ENCODE measurements at regions not wholly inside any gene's neighbourhood (a gene's known extent, or its start where the extent isn't known, plus 50 kb on each side); places are given as distances from the start of the nearest gene placed in this dataset.

DNA sequence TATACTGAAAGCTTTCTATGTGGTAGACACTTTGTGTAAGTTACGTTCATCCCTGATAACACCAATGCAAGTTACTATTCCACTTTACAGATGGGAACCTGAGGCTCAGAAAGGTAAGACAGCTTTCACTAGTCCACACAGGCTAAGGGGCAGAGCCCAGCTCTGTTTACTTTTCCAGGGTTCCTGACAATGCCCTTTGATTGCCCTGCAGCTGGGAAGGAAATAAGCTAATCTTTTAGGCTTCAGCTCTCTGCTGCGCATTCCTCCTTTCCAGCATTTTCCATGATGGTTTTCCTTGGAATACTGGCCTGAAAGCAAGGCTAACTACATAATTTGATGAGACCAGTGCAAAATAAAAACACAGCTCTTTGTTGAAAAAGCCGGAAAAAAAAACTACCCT lies 185.7 kb upstream of the BTG1 start:
- peak in 1 of 2 donors; percentile 90 for DNase-seq (ENCODE audit: low read depth in 2 of 2)

DNA sequence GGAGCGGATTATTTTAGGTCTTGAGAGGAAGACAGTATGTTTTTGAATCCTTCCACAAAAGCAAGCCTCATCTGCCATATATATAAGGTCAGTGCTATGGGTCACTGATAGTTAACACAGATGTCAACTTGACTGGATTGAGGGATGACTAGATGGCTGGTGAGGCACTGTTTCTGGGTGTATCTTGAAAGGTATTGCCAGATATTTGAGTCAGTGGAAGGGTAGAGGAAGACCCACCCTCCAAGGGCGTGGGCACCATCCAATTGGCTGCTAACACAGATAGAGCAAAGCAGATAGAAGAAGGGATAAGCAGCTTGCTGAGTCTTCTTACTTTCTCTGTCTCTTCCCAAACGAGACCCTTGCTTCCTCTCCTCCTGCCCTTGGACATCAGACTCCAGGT lies 185.0 kb upstream of the BTG1 start:
- DNase-seq (ENCODE audit: low read depth in 2 of 2), result no peak

DNA sequence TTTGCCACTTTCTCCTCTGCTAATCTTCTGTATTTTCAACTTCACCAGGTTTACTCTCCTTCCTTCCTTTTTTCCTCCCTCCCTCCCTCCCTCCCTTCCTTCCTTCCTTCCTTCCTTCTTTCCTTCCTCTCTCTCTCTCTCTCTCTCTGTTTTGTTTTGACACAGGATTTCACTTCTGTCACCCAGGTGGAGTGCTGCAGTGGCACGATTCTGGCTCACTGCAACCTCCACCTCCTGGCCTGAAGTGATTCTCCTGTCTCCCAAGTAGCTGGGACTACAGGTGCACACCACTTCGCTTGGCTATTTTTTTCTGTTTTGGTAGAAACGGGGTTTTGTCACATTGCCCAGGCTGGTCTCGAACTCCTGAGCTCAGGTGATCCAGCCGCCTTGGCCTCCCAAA lies 181.2 kb upstream of the BTG1 start:
- no peak for DNase-seq (ENCODE audit: low read depth in 2 of 2)

DNA sequence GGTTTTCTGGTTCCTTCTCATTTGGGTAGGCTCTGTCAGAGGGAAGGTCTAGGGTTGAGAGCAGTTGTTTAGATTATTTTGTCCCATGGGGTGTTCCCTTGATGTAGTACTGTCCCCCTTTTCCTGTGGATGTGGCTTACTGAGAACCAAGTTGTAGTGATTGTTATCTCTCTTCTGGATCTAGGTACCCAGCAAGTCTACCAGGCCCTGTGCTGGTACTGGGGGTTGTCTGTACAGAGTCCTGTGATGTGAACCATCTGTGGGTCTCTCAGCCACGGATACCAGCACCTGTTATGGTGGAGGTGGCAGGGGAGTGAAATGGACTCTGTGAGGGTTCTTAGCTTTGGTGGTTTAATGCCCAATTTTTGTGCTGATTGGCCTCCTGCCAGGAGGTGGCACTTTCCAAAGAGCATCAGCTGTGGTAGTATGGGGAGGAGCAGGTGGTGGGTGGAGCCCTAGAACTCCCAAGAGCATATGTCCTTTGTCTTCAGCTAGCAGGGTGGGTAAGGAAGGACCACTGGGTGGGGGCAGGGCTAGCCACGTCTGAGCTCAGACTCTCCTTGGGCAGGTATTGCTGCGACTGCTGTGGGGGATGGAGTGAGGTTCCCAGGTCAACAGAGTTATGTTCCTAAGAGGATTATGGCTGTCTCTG lies 179.3 kb upstream of the BTG1 start:
- DNase-seq (ENCODE audit: low read depth in 2 of 2), result no peak

DNA sequence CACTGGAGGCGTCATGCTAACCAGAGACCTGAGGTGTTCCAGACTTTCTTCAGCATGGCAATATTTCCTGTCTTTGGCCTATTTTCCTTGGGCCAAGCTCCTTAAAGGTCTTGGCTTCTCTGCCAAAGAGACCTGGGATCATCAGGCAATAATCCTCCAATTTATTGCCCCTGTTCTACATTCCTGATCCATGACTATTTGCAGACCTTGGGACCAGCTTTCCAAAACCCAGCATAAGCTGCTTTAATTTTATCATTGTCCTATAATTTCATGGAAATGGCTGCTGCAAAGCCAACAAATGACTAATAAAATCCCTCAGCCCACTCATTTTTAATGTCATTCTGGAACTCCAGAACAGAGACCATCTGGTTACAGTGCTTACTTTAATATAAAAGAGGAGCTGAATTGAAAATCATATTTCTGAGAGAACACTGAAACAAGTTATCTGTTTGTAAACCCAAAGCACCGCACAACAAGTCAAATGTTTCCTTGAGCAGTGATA lies 166.9 kb upstream of the BTG1 start:
- no peak for DNase-seq (ENCODE audit: low read depth in 2 of 2)

DNA sequence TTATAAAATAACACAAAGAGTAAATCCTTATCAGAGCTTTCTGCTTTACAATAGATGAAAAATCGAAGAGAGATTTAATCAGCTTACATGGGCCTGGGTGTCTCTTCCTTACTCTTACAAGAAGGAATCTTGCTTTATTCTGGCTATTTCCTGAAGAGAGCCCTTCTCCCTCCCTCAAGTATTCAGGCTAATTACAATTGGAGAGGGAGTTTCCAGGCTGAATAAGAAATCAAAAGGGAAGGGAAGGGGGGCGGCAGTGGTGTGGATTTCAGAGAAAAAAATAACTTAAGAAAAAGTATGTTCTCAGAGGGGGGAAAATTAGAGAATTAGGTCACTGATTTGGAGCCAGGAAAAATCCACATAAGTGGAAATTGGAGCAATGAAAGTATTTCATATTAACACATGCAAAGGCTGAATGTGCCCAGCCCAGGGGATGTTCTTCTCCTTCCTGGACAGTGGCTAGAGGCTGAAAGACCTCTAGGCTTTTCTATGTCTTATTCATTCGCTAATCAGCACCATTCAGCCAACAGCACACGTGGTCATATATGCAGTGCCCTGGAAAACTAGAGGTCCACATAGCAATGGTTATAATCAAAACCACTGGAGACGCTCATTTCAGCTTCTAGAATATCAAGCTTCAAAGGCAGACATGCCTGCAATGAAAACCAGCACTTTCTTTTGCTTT lies 158.9 kb upstream of the BTG1 start:
- DNase-seq (ENCODE audit: low read depth in 2 of 2), result peak in 1 of 2 donors; percentile 66

DNA sequence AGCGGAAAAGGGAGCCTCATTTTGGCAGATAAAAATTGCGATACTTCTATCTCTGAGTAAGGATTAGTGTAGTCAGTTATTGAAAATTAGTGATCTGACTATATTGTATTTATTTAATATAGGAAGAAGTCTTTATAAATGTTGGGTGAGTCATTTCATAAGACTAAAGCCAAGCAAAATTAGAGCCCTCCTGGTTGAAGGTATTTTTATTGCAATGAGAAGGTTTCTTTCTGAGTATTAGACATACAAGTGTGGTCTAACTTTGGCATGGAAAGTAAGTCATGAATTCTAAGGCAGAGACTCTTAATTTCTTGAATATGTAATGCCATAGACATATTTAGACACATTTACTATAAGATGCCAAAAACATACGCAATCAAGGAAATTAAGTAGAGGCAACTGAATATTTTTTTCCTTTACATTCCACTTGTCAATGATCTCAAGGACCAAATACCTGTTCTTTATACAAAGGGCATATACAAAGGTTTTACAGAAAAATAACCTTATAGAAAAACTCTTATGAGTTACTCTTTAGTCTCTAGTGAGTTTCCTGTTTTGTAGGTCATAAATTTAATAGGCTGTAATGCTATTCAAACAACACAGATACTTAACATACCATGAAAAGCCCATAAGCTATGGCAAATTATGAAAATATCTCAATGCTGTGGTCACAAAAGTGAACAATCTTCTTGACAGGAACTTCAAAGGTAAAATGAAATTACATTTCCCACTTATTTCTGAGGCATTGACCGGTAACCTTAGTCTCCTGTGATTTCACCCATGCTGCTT lies 156.6 kb upstream of the BTG1 start:
- DNase-seq (ENCODE audit: low read depth in 2 of 2), result no peak

DNA sequence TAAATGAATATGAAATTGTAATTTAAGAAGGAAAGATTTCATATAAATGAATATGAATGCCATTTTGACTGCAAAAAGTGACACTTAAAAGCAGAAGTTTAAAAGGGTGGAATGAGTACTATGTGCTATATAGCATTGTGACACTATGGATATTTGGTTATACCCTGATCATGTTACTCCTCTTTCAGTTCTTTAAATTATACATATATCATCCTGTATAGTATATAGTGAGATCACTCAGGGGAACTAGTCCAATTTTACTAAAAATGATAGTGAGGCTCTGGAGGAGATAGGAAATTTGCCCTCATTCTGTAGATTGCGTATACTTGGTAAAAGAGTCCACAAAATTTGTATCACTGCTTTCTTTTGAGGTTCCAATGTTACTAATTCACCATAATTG lies 155.7 kb upstream of the BTG1 start:
- no peak for DNase-seq (ENCODE audit: low read depth in 2 of 2)

DNA sequence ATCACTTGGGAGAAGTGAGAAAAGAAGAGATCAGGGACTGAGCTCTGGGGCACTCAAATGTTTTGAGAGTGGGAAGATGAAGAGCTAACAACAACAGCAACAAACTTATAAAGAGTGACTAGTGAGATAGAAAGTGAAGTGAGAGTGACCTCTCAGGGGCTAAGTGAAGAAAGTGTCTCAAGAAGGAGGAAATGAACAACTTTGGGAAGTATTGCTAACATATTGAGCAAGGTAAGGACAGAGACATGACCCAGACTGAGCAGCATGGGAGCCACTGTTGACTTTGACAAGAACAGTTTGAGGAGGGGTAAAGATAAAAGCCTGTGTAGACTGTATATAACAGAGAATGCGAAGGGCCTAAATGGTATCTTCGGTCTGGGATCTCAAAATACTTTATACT lies 155.1 kb upstream of the BTG1 start:
- no peak for DNase-seq (ENCODE audit: low read depth in 2 of 2)

DNA sequence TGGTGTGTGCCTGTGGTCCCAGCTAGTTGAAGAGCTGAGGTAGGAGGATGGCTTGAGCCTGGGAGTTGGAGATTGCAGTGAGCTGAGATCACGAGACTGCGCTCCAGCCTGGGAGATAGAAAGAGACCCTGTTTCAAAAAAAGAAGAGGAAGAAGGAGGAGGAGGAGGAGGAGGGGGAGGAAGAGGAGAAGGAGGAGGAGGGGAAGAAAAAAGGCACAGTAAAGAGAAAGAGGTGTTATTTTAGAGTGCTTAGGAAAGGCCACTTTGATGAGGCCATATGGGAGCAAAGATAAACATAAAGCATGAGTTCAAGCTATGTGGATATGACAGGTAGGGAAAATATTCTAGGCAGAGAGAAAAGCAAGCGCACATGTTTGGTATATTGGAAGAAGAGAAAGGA lies 154.1 kb upstream of the BTG1 start:
- DNase-seq (ENCODE audit: low read depth in 2 of 2), result no peak

DNA sequence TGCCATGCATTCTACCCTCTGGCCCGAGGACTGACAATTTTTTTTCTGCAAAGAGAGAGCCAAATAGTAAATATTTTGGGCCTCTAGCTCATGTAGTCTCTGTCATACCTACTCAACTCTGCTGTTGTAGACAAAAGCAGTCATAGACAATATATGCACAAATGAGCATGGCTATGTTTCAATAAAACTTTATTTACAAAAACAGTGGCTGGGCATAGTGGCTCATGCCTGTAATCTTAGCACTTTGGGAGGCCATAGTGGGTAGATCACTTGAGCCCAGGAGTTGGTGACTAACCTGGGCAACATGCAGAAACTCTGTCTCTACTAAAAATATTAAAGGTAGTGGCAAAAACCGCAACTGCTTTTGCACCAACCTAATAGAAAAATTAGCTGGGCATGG lies 153.7 kb upstream of the BTG1 start:
- DNase-seq (ENCODE audit: low read depth in 2 of 2), result no peak

DNA sequence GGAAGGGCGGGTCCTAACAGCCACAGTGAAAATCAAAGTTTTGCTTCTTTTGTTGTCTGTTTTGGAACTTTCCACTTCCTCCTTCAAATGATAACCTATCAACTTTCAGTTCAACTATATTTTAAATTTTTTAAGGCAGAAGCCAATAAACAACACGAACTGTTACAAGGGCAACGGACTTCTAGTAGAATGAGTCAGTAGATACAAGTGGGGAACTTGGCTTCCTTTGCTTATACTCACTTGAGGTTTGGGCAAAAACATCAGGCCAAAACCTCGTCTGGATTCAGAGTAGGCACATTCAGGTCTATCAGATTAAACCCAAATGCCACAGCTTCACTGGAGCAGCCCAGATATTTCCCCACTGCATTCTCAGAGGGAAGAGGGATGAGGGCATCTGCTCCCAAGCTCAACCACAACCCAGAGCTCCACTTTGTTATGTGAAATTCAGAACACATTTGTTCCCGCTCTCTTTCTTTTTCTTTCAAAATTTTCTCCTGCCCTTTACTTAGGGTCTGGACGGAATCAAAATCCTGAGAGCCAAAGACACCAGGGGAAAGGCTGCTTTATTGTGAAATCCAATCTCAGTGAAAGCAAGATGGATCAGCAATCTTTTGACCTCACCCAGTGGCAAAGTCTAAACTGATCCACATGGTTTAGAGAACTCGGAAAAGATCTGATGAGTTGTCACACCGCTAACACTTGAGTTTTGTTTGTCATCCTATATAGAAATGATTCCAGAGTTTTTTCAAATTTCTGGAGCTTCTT lies 152.5 kb upstream of the BTG1 start:
- peak; percentile 0 to 51 for DNase-seq (ENCODE audit: low read depth in 2 of 2)

DNA sequence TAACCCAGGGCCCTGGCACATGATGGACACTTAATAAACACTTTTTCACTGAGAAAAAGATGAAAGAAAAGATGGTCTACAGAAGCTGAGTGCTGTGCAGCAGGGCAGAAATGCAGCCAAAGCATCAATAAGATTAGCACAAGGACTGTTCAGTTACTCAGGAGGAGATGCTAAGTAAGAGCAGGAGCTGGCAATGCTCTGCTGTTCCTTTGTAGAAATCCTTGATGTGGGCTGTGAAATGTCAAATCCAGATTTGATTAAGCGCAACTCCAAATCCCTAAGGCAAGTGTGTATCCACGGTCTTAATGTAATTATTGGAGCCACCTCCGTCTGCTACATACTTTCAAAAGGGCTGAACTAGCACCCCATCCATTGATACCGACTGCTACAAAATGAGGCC lies 151.8 kb upstream of the BTG1 start:
- DNase-seq (ENCODE audit: low read depth in 2 of 2), result no peak

DNA sequence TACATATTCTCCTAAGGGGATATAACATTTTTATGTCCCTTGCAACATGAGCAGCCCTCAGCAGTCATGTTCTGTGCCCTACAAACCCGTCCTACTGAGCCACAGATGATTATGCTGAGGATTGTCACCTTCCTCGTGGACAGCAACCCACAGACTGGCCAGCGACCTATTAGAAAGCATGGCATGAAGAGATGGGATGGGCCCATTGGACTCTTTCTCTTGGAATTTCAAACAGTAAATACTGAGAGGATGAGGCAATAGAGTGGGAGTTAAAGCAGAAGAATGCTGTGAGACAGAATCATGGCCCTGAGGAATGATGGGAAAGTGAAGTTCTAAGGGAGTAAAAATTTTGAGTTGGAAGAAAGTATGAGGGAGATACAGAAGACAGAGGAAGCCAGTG lies 149.9 kb upstream of the BTG1 start:
- DNase-seq (ENCODE audit: low read depth in 2 of 2), result no peak

DNA sequence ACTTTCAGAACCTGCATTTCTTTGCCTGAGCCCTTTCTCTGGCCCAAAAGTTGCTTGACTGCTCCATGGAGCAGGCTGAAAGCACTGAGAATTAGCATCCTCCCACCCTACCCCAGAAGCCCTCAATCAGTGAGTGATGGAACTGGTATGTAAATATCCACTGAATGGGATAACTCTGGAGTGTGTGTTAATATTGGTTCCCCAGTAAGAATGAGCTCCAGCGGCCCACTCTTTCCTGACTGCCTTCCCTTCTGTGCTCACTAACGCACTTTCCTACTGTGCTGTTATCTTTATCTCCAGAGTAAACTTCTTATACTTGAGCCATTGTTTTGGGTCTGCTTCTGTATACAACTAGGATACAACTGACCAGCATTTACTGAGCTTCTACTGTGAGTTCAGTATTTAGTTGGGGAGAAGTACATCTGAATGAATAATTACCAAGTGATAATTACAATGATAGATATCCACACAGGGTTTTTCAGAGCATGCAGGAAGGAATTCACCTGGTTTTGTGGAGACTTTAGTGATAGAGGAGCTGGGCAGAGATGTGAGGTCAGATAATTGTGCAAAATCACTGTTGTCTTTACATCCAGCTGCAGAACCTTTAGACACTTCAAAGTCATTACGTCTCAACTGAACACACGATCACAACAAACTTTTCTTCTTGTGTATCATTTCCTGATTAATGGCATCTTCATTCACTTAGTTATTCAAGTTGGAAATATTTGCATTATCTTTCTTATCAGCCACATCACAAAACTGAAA lies 149.2 kb upstream of the BTG1 start:
- DNase-seq (ENCODE audit: low read depth in 2 of 2), result no peak

DNA sequence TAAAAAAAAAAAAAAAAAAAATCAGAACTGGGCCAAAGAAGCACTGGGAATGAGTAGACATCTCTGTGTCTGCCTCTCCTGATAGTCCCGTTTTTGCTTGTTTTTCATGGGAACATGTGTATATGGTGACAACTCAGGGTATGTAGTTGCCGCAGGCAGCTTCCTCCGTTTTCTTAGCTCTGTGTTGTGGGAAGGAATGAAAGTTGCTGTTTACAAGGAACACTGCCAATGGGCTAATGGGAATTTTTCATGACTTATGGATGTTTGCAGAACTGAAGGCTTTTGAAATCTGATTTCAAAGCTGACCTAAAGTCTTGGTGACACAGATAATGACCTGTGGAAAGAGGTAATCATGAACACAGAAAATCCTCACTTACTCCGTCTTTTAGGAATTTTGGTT lies 146.4 kb upstream of the BTG1 start:
- DNase-seq (ENCODE audit: low read depth in 2 of 2), result no peak

DNA sequence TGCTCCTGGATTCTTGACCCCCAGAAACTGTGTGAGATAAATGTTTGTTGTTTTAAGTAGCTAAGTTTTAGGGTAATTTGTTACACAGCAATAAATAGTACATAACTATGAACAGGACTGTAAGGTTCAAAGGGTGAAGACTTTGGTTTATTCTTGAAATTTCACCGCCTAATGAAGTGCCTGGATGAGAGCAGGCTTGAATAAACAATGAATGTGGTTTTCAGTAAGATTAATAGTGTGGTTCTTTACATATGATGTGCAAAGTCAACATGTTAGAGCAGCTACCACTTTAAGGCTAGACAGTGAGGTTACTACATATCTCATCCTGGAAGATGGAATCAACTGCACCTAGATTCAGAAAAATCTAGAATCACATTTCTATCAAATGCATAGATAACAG lies 145.2 kb upstream of the BTG1 start:
- no peak for DNase-seq (ENCODE audit: low read depth in 2 of 2)

DNA sequence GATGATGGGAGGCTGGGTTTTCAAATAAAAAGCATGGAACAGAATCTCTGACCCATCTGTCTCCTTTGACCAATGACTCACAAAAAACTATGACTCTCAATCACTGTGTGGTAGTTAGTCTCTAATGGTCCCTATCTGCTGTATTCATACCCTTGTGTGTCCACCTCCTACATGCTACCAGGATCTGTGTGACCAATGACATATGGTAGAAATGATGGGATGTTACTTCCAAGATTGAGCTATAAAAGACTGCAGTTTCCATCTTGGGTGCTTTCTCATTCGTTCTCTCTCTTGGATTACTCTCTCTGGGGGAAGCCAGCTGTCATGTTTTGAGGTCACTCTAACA lies 144.7 kb upstream of the BTG1 start:
- no peak for DNase-seq (ENCODE audit: low read depth in 2 of 2)

DNA sequence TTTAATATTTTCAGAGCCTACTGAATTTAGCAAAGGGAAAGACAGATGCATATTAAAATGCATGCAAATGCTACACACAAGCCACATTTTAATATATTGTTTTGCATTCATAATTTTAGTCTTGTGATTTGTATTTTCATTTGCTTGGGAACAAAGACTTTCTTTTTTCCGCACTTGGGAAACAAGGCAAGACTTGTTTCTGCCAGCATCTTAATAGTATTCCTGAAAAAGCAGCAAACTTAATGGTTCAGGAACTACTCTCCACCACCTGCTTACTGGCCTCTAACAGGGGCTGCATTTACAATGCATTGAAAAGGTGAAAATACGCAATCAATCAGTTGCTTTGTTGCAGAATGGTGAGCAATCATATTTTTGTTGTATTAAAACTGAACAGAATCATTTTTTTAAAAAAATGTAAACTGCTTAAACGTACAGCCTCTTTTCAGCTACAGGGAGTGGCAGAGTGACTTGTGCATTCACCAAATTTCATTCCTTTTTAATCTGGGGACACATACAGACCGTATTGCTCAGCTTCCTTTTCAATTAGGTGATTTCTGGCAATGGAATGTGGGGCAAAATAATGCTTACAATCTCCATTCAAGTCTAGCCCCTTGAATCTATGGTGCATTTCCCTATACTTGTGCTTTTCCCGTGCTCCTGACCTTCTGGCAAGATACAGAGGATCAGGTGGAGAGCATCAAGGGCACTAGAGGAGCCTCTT lies 144.1 kb upstream of the BTG1 start:
- DNase-seq (ENCODE audit: low read depth in 2 of 2), result peak; percentile 1 to 64

DNA sequence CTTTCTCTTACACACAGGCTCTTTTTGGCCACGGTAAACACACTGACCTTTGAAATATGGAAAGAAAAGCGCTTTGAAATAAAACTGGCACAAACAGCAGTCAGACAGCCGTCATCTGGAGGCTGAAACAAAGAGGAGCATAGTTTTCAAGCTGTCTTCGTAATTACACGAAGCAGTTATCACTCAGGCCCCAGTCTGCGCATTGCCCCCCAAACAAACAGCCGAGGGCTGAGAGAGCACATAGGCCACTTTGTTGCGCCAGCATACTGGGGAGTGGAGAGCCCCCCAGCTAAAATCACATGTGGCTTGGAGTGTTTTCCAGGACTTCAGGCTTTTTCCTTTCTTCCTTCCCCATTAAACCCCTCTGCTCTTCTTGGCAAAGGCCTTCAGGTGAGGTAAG lies 142.9 kb upstream of the BTG1 start:
- no peak for DNase-seq (ENCODE audit: low read depth in 2 of 2)

DNA sequence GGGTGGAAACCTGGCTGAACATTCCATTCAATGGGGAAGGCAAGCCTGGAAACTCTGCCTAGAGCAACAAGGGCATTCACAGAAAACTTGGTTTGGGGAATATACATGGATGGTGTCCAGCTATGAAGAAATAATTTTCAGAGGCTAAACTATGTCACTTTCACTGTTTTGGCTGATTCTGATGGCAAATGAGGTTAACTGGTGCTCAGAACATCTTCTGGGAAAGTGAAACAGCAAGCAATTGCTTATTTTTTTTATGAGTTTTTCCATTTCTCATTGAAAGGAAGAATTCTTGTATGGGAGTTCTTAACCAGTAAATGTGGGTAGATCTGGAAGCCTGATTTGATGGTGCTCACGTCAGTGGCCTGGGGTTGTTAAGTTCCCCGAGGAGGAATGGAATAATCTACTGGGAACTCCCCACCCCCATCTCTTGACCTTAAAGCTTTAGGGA lies 132.8 kb upstream of the BTG1 start:
- no peak for DNase-seq (ENCODE audit: low read depth in 2 of 2)
